SK-N-DZ (cell line): ENCODE measurements at regions not wholly inside any gene's neighbourhood (a gene's known extent, or its start where the extent isn't known, plus 50 kb on each side); places are given as distances from the start of the nearest gene placed in this dataset.

Experiments
- DNase-seq: peaks from one replicate; pipeline ENCODE4 v3.0.0-alpha.2; 2015; ENCODE audit warnings: low spot score

- DNase-seq: no peak
These were observed 1220.5 kb upstream of the SLC10A2 start for GRCh38 chr13:104286566-104287290.

GRCh38 chr13:104281910-104282309, 1215.7 kb upstream of the SLC10A2 start:
- no peak for DNase-seq

- DNase-seq: no peak
These were observed 1204.5 kb upstream of the SLC10A2 start for GRCh38 chr13:104270731-104271130.

- DNase-seq: no peak
These were observed 1201.1 kb upstream of the SLC10A2 start for GRCh38 chr13:104267206-104267811.

GRCh38 chr13:104256701-104257100, 1190.5 kb upstream of the SLC10A2 start:
- no peak for DNase-seq

GRCh38 chr13:104253063-104253680, 1187.0 kb upstream of the SLC10A2 start:
- no peak for DNase-seq

- DNase-seq: no peak
These were observed 1185.7 kb upstream of the SLC10A2 start for GRCh38 chr13:104251931-104252330.

GRCh38 chr13:104246955-104247354, 1180.7 kb upstream of the SLC10A2 start:
- DNase-seq: no peak

- DNase-seq: no peak
These were observed 1140.3 kb upstream of the SLC10A2 start for GRCh38 chr13:104206450-104207044.

GRCh38 chr13:104204177-104204576, 1138.0 kb upstream of the SLC10A2 start:
- no peak for DNase-seq

- DNase-seq: no peak
These were observed 1132.6 kb upstream of the SLC10A2 start for GRCh38 chr13:104198801-104199200.

GRCh38 chr13:104196611-104197010, 1130.4 kb upstream of the SLC10A2 start:
- no peak for DNase-seq

- no peak for DNase-seq
These were observed 1115.5 kb upstream of the SLC10A2 start for GRCh38 chr13:104181526-104182231.

- no peak for DNase-seq
These were observed 1104.9 kb upstream of the SLC10A2 start for GRCh38 chr13:104170980-104171555.

GRCh38 chr13:104163866-104164630, 1097.8 kb upstream of the SLC10A2 start:
- no peak for DNase-seq

GRCh38 chr13:104160536-104160935, 1094.3 kb upstream of the SLC10A2 start:
- no peak for DNase-seq

GRCh38 chr13:104143760-104144416, 1077.7 kb upstream of the SLC10A2 start:
- no peak for DNase-seq

GRCh38 chr13:104140552-104140951, 1074.3 kb upstream of the SLC10A2 start:
- no peak for DNase-seq

GRCh38 chr13:104137416-104137815, 1071.2 kb upstream of the SLC10A2 start:
- peak; percentile 72 for DNase-seq

- DNase-seq: no peak
These were observed 1066.6 kb upstream of the SLC10A2 start for GRCh38 chr13:104132849-104133248.
